ENCODE measurements at regions not wholly inside any gene's neighbourhood (a gene's known extent, or its start where the extent isn't known, plus 50 kb on each side); places are given as distances from the start of the nearest gene placed in this dataset.

GRCh38 chr2:215602997-215603396 is 167.1 kb upstream of the FN1 start (continued):
- TF ChIP-seq ZBTB43 (CRISPR knock-in tag; IDR thresholded peaks at IDR 0.05) (no peak), ERG (CRISPR knock-in tag; IDR thresholded peaks at IDR 0.05) (no peak), AFF4 (CRISPR knock-in tag; IDR thresholded peaks at IDR 0.05; ENCODE audit: borderline replicate concordance) (no peak), USF1 (CRISPR knock-in tag; IDR thresholded peaks at IDR 0.05) (no peak), ATF1 (CRISPR knock-in tag; IDR thresholded peaks at IDR 0.05) (no peak), MXD4 (CRISPR knock-in tag; IDR thresholded peaks at IDR 0.05; ENCODE audit: borderline replicate concordance) (no peak), ZNF281 (CRISPR knock-in tag; IDR thresholded peaks at IDR 0.05) (no peak), NFATC4 (CRISPR knock-in tag; IDR thresholded peaks at IDR 0.05) (no peak)

- Mint-ChIP-seq H3K4me3 (no peak overlapping the region), H3K36me3 (no peaks in the 10 kb centered on the region), H3K4me1 (peaks cover 3% of the 10 kb centered on the region), H3K9me3 (0 out of 2 replicates have a peak, but pooled peaks cover 4% of the 10 kb centered on the region), H3K27me3 (ENCODE audit: low read depth) (no peaks in the 10 kb centered on the region; the same call in 1 of the 2 replicates), H3K27ac (no peak overlapping the region)
- DNase-seq (ENCODE audit: low spot score) (no peak), ATAC-seq (no peak)
- ChIA-PET CTCF (no interaction called here), POLR2A (interaction anchor here (0.6 kb wide), 1 partner anchor 12 kb away, joined by 3 read pairs; no protein-coding TSS in a partner anchor)
- no peak for TF ChIP-seq ZNF219 (CRISPR knock-in tag; IDR thresholded peaks at IDR 0.05; ENCODE audit: borderline replicate concordance)
These were observed 166.3 kb upstream of the FN1 start for GRCh38 chr2:215601990-215602721.

- ATAC-seq (no peak), DNase-seq (ENCODE audit: low spot score) (no peak)
- POLR2A ChIA-PET, result interaction anchor here (0.6 kb wide), 1 partner anchor 12 kb away, joined by 3 read pairs; no protein-coding TSS in a partner anchor
- Mint-ChIP-seq H3K9me3 (0 out of 2 replicates have a peak, but pooled peaks cover 6% of the 10 kb centered on the region), H3K27ac (no peak overlapping the region), H3K4me1 (peaks cover 6% of the 10 kb centered on the region), H3K27me3 (ENCODE audit: low read depth) (no peaks in the 10 kb centered on the region; the same call in 1 of the 2 replicates), H3K4me3 (no peak overlapping the region), H3K36me3 (no peaks in the 10 kb centered on the region)
- CTCF ChIA-PET, result no interaction called here
- TF ChIP-seq NR2C2 (CRISPR knock-in tag; IDR thresholded peaks at IDR 0.05), result no peak
- no peak for TF ChIP-seq ZNF138 (CRISPR knock-in tag; conservative IDR thresholded peaks at IDR 0.05)
These were observed 165.7 kb upstream of the FN1 start for GRCh38 chr2:215601526-215601925.
